A673 (cell line): ENCODE measurements at regions not wholly inside any gene's neighbourhood (a gene's known extent, or its start where the extent isn't known, plus 50 kb on each side); places are given as distances from the start of the nearest gene placed in this dataset.

ENCODE experiments used
- EZH2 ChIP-seq: fragments of 200-600 bp; sonication (generic); IDR thresholded peaks from 2 replicates; pipeline ENCODE4 v1.6.1; 2017; ENCODE audit warnings: borderline replicate concordance, low read depth, mild to moderate bottlenecking, mixed read lengths, antibody characterized with exemption, low read length; ENCODE audit not compliant: poor library complexity, severe bottlenecking
- TF ChIP-seq, protein P1 (sequence below): fragments of 300-800, 200-600 bp; sonication (generic); conservative IDR thresholded peaks from 2 replicates; pipeline ENCODE4 v1.5.1; 2017; ENCODE audit warnings: low read depth, mild to moderate bottlenecking, antibody characterized with exemption, low read length, moderate library complexity, mixed read lengths

GRCh38 chrX:13253223-13253622, 66.6 kb downstream of the ATXN3L start:
- TF ChIP-seq, protein P1, sequence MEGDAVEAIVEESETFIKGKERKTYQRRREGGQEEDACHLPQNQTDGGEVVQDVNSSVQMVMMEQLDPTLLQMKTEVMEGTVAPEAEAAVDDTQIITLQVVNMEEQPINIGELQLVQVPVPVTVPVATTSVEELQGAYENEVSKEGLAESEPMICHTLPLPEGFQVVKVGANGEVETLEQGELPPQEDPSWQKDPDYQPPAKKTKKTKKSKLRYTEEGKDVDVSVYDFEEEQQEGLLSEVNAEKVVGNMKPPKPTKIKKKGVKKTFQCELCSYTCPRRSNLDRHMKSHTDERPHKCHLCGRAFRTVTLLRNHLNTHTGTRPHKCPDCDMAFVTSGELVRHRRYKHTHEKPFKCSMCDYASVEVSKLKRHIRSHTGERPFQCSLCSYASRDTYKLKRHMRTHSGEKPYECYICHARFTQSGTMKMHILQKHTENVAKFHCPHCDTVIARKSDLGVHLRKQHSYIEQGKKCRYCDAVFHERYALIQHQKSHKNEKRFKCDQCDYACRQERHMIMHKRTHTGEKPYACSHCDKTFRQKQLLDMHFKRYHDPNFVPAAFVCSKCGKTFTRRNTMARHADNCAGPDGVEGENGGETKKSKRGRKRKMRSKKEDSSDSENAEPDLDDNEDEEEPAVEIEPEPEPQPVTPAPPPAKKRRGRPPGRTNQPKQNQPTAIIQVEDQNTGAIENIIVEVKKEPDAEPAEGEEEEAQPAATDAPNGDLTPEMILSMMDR: no peak
- no peak for TF ChIP-seq EZH2
